SU-DHL-6 (cell line): ENCODE measurements at regions not wholly inside any gene's neighbourhood (a gene's known extent, or its start where the extent isn't known, plus 50 kb on each side); places are given as distances from the start of the nearest gene placed in this dataset.

Experiments used
- H2AFZ ChIP-seq: fragments of 200-600 bp; sonication (generic); 2 replicates; pipeline ENCODE4 v1.6.1; 2014; ENCODE audit warnings: low read depth, mild to moderate bottlenecking, moderate library complexity, mixed read lengths, antibody characterized with exemption, low read length; ENCODE audit not compliant: severe bottlenecking
- H3F3A ChIP-seq: fragments of 200-600 bp; shearing (Covaris generic); 2 replicates; pipeline ENCODE4 v1.6.0; 2016; ENCODE audit warnings: antibody characterized with exemption, mild to moderate bottlenecking; ENCODE audit not compliant: insufficient read depth
- H3K27ac ChIP-seq: fragments of 200-600 bp; sonication (generic); 2 replicates; pipeline ENCODE4 v1.5.1; 2016; ENCODE audit warnings: low read depth, mild to moderate bottlenecking, low read length, moderate library complexity, mixed read lengths
- H3K27me3 ChIP-seq: fragments of 200-600 bp; sonication (generic), shearing (Covaris generic); 2 replicates; pipeline ENCODE4 v1.6.0; 2014; ENCODE audit warnings: mild to moderate bottlenecking, low read length
- H3K36me3 ChIP-seq: fragments of 200-600 bp; sonication (generic); 2 replicates; pipeline ENCODE4 v1.6.1; 2014; ENCODE audit warnings: mild to moderate bottlenecking, low read length, mixed read lengths
- H3K4me2 ChIP-seq: fragments of 300-600, 200-600 bp; shearing (Covaris generic), sonication (generic); 2 replicates; pipeline ENCODE4 v1.6.0; 2014; ENCODE audit warnings: low read length, low read depth, mild to moderate bottlenecking; ENCODE audit not compliant: poor library complexity, severe bottlenecking
- H3K4me3 ChIP-seq: fragments of 200-600 bp; sonication (generic); 2 replicates; pipeline ENCODE4 v1.5.1; 2014; ENCODE audit warnings: antibody characterized with exemption, low read length, mild to moderate bottlenecking, mixed read lengths; ENCODE audit not compliant: insufficient read depth, poor library complexity, severe bottlenecking
- H3K79me2 ChIP-seq: fragments of 200-600 bp; sonication (generic); 2 replicates; pipeline ENCODE4 v1.6.1; 2014; ENCODE audit warnings: mild to moderate bottlenecking, low read length, moderate library complexity; ENCODE audit not compliant: insufficient read depth
- H3K9ac ChIP-seq: fragments of 200-600 bp; sonication (generic); 2 replicates; pipeline ENCODE4 v1.7.0; 2014; ENCODE audit warnings: mild to moderate bottlenecking, low read length
- H3K9me2 ChIP-seq: fragments of 200-600 bp; sonication (generic); replicated peaks from 2 replicates; pipeline ENCODE4 v1.6.1; 2014; ENCODE audit warnings: low read length; ENCODE audit not compliant: insufficient read depth
- H3K9me3 ChIP-seq: fragments of 200-600 bp; sonication (generic); 2 replicates; pipeline ENCODE4 v1.6.1; 2014; ENCODE audit warnings: low read length, mixed read lengths; ENCODE audit not compliant: insufficient read depth
- H4K20me1 ChIP-seq: fragments of 200-600 bp; sonication (generic); 2 replicates; pipeline ENCODE4 v1.6.1; 2014; ENCODE audit warnings: low read depth, mild to moderate bottlenecking, antibody characterized with exemption, low read length, moderate library complexity, mixed read lengths
- CTCF ChIP-seq: fragments of 200-600 bp; sonication (generic); IDR thresholded peaks from one replicate; pipeline ENCODE4 v1.5.1; 2017; ENCODE audit warnings: antibody characterized with exemption, mild to moderate bottlenecking, low read length, moderate library complexity; ENCODE audit not compliant: insufficient read depth, poor library complexity, severe bottlenecking
- EZH2phosphoT487 ChIP-seq: fragments of 200-600 bp; sonication (generic), shearing (Covaris generic); conservative IDR thresholded peaks from 2 replicates; pipeline ENCODE4 v1.6.1; 2018; ENCODE audit warnings: mild to moderate bottlenecking, antibody characterized with exemption, low read length, moderate library complexity, mixed read lengths

DNA sequence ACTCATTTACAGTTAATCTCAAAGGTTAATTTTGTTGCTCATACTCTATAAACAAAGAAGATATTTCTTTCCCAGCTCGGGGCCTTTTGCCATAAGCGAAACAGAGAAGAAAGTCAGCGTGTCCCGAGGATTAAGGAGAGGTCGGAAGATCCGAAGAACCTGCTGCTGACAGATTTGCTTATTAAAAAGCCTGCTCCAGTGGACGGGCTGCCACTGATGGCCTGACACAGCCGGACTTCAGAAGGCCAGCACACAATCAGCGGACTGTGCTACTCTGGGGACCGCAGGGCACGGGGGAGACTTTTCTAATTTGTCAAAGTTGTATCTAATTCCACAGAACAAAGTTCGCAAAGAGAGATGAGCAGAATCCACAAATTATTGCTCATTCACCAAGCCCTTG is 315.4 kb downstream of the ETAA1 start:
- H3K4me3 ChIP-seq: no peak overlapping the region
- H3K9me2 ChIP-seq: no peaks in the 10 kb centered on the region
- H3K27ac ChIP-seq: no peak overlapping the region
- H3K9ac ChIP-seq: no peak overlapping the region
- H3K27me3 ChIP-seq: no peaks in the 10 kb centered on the region
- H3F3A ChIP-seq: no peaks in the 10 kb centered on the region
- no peak overlapping the region for H2AFZ ChIP-seq
- no peaks in the 10 kb centered on the region for H4K20me1 ChIP-seq
- TF ChIP-seq CTCF: no peak
- no peaks in the 10 kb centered on the region for H3K36me3 ChIP-seq
- H3K4me2 ChIP-seq: no peak overlapping the region
- H3K79me2 ChIP-seq: no peaks in the 10 kb centered on the region
- no peaks in the 10 kb centered on the region for H3K9me3 ChIP-seq

DNA sequence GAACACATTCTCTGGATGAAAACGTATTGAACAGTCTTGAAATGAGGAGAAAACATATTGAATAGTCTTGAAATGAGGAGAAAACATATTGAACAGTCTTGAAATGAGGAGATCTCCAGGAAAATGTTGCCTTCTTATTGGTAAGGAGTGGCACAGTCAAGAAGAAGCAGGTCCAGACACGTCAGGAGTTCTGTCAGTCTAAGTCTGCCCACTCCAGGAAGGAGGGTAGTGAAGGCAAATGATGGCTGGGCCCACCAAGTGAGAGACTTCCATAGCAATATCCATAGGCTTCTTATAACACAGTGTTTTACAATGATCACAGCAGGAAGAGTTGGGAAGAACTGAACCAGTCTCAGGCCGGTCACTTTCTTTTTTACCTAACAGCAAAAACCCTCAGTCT is 316.2 kb downstream of the ETAA1 start:
- H3K9me3 ChIP-seq: no peaks in the 10 kb centered on the region
- no peak overlapping the region for H3K27ac ChIP-seq
- H3K36me3 ChIP-seq: no peaks in the 10 kb centered on the region
- no peaks in the 10 kb centered on the region for H3K79me2 ChIP-seq
- no peaks in the 10 kb centered on the region for H3K27me3 ChIP-seq
- H3K4me3 ChIP-seq: no peak overlapping the region
- no peak overlapping the region for H3K9ac ChIP-seq
- H3F3A ChIP-seq: no peaks in the 10 kb centered on the region
- no peaks in the 10 kb centered on the region for H4K20me1 ChIP-seq
- no peak overlapping the region for H2AFZ ChIP-seq
- no peak overlapping the region for H3K4me2 ChIP-seq
- H3K9me2 ChIP-seq: no peaks in the 10 kb centered on the region
- TF ChIP-seq EZH2phosphoT487 (no peak), CTCF (no peak)

DNA sequence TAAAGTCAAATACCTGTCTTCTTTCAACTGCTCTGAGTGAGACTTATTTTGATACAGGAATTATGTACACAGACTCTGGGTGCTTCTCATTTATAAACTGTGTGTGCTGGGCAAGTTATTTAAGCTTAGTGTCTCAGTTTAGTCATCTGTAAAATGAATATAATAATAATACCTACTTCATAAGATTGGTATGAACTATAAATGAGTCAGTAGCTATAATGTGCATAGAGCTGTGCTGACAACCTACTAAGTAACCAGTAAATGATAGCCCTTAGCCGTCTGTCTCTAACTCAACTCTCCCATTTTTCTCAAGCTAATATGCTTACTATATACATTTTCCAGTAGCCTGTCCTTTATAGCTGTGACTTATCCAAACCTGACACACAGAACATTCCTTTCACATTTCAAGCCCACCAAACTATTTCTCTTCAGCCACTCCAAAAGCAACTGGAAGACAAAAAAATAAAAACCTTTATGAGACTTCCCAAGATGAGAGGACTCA is 319.8 kb downstream of the ETAA1 start:
- Histone ChIP-seq H2AFZ (no peak overlapping the region), H4K20me1 (no peaks in the 10 kb centered on the region), H3K4me3 (no peak overlapping the region), H3K9me3 (no peaks in the 10 kb centered on the region), H3K27ac (no peak overlapping the region), H3K9me2 (no peaks in the 10 kb centered on the region), H3K4me2 (no peak overlapping the region), H3K27me3 (no peaks in the 10 kb centered on the region), H3K79me2 (no peaks in the 10 kb centered on the region), H3K9ac (no peak overlapping the region), H3K36me3 (no peaks in the 10 kb centered on the region), H3F3A (no peaks in the 10 kb centered on the region)
- no peak for TF ChIP-seq EZH2phosphoT487
- no peak for TF ChIP-seq CTCF
